ENCODE measurements at regions not wholly inside any gene's neighbourhood (a gene's known extent, or its start where the extent isn't known, plus 50 kb on each side); places are given as distances from the start of the nearest gene placed in this dataset.
A peak's percentile ranks its signal among the peaks of the same experiment; 100 is the strongest.
"Not testable (repeated sequence)": the region's sequence is repeated elsewhere in the genome, so short reads cannot be mapped to it uniquely, and the experiment has no call there.

DNA sequence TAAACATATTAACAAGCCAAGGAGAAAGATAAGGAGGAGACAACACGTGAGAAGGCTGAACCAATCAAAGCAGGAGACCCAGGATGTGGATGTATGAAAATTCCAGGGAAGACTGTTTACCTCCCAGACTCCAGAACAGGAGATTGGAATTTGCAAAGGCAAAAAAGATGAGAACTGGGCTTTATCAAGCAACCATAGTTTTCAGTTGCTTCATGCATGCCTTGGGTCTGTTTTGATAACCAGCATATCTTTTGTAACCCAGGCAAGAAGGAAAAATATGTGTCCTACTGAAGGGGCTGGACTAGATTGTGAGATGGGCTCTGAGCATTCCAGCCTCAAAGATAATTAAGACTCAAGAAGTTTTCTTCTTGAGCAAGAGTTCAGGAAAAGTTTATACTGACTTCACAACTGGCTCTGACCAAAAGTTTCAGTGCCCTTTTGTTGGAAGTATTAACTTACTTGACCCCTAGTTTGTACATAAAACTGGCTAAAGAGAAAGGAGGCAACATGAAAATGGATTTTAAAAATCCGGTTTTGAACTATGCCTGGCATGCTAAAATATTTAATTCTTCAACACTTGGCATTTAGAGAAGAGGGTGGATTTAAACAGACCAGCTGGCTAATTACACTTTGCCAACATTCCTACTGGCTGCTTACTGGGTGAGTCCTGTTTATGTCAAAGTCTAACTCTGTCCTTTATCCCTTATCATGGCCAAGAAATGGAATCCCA lies 79.3 kb upstream of the CD28 start:
- ATAC-seq: peak; percentile 63
- no peak for DNase-seq (ENCODE audit: low spot score)

- ATAC-seq (no peak), DNase-seq (ENCODE audit: low spot score) (no peak)
Observed at GRCh38 chr2:203629699-203630098, 76.7 kb upstream of the CD28 start.

GRCh38 chr2:203631068-203631757 lies 75.2 kb upstream of the CD28 start:
- ATAC-seq: peak; percentile 81

DNA sequence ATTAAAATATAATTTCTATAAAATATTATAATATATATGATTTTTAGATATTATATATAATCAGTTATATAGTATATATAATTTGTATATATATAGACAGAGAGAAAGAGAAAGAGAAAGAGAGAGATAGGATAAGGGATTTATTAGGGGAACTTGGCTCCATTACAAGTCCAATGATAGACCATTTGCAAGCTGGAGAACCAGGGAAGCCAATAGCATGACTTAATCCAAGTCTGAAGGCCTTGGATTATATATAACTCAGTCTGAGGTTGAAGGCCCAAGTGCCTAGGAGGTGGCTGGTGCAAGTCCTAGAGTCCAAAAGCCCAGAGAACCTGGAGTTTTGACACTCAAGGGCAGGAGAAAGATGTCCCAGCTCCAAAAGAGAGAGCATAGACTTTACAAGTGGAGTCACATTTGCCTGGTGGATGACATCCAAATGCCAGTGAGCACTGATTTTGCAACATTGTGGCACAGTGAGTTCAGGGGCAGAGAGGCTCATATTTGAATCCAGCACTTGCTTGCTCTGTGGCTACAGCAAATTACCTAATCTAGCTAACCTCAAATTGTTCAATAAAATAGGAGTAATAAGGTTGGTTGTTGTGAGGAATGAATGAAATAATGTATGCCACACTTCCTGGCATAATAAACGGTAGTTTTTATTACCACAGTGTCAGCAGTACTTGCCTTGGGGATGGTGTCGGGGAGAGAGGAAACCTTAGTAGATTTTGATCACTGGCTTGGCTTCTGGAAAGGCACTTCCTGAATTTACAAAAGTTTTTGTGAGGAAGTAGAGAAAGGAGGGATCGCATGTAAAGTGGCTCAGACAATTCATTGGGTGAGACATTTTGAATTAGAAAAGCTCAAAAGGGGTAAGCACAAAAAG lies 69.6 kb upstream of the CD28 start:
- DNase-seq (ENCODE audit: low spot score): peak; percentile 91
- peak; percentile 81 for ATAC-seq

More at GRCh38 chr2:203631068-203631757, 75.2 kb upstream of the CD28 start:
- DNase-seq (ENCODE audit: low spot score): peak; percentile 66

- ATAC-seq (peak; percentile 24), DNase-seq (ENCODE audit: low spot score) (no peak)
Observed at GRCh38 chr2:203637471-203638167, 68.8 kb upstream of the CD28 start.

GRCh38 chr2:203641865-203642264 lies 64.6 kb upstream of the CD28 start:
- ATAC-seq; DNase-seq (ENCODE audit: low spot score): not testable (repeated sequence)

- not testable (repeated sequence) for DNase-seq (ENCODE audit: low spot score); ATAC-seq
Observed at GRCh38 chr2:203642841-203643240, 63.6 kb upstream of the CD28 start.

DNA sequence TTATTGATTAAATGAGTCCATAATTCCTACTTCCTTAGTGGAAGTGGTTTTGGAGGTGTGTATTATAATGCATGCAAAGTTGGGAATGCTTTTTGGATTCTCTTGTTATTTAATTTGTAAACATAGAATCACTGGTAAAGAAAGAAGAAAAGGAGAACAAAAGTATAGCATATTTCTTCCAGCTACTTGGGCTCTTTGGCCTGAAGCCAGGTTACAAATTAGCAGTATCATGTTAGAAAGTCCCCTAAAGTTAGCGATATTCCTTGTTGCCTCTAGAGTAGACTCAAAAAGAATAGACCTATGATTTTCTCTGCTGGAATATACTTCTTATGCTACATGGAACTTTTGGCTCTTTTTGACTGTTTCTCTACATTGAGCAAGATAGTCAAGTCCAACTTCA lies 60.6 kb upstream of the CD28 start:
- DNase-seq (ENCODE audit: low spot score) (no peak), ATAC-seq (no peak)

DNA sequence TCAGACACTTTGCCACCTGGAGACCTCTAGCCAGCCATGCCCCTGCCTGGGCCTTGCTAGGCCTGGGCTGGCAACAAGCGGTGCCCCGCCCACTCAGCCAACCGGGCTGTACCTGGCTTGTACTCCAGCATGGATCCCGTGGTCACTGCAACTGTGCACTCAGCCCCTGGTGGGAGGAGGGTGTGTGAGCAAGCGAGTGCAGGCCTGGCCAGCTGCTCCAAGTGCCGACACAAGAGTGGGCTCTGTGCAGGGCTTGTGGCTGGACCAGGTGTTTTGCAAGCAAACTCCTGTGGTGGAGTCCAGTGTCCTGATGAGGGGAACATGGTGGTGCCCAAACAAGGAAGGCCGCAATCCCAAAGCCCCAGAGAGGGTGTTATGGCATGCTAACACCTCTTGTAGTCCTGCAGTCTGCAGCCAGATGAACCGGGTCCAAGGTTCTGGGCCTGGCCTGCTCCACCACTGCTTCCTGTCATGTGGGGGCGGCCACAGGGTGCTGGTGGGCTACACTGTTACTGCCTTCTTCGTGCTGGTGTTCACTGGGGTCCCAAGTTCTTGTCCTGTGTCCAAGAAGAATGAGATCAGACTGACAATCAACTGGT lies 60.1 kb upstream of the CD28 start:
- DNase-seq (ENCODE audit: low spot score) (peak; percentile 91), ATAC-seq (peak; percentile 82)

- ATAC-seq (peak; percentile 32), DNase-seq (ENCODE audit: low spot score) (peak; percentile 58)
Observed at GRCh38 chr2:203646961-203647360, 59.5 kb upstream of the CD28 start.

DNA sequence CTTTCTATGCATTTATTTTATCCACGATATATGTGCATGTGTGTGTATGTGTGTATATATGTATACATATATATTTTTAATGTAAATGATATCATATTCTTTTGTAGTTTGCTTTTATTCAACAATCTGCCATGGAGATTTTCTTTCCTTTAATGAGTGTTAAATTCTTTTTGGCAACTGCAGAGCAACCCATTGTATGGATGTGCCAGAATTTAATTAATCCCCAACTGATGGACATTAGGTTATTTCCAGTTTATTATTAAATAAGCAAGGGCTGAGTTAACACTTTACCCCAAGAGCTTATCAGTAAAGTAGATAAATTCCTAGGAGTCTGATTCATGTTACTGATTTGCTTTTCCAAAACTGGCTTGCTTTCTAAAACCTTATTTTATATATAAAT lies 58.9 kb upstream of the CD28 start:
- DNase-seq (ENCODE audit: low spot score) (no peak), ATAC-seq (no peak)

DNA sequence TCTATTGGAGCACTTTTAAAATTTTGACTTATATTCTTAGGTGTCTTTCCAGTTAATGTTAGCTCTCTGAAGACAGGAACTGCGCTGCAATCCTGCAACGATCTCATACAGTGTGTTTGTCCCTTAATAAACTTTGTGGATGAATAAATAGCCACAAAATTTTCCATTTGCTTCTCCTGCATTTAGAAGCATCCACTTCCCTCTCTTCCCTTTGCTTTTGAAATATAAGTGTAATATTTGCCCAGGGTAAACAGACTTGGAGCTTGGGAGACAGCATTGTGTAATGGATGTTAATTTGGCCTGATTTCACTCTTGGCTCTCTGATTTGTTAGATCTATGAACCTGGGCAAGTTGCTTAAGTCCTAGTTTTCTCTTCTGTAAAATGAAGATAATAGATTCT lies 58.2 kb upstream of the CD28 start:
- DNase-seq (ENCODE audit: low spot score): no peak
- peak; percentile 24 for ATAC-seq

DNA sequence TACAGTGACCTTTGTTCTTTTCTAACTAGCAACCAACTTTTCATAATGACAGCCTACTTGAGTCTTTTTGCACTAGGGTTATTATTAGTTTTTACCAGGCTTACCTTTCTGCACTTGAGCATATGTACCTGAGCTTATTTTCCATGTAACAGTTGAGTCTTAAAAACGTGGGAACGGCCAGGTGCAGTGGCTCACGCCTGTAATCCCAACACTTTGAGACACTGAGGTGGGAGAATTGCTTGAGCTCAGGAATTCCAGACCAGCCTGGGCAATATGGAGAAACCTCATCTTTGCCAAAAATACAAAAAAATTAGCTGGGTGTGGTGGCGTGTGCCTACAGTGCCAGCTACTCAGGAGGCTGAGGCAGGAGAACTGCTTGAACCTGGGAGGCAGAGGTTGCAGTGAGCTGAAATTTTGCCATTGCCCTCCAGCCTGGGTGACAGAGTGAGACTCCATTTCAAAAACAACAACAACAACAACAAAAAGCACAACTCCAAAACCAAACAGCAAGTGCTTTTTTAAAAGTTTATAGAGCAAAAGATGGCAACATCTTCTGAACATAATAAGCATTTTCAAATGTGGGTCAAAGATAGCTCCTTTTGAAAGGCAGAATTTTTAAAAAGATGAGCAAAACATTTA lies 57.1 kb upstream of the CD28 start:
- DNase-seq (ENCODE audit: low spot score): no peak
- ATAC-seq: no peak

DNA sequence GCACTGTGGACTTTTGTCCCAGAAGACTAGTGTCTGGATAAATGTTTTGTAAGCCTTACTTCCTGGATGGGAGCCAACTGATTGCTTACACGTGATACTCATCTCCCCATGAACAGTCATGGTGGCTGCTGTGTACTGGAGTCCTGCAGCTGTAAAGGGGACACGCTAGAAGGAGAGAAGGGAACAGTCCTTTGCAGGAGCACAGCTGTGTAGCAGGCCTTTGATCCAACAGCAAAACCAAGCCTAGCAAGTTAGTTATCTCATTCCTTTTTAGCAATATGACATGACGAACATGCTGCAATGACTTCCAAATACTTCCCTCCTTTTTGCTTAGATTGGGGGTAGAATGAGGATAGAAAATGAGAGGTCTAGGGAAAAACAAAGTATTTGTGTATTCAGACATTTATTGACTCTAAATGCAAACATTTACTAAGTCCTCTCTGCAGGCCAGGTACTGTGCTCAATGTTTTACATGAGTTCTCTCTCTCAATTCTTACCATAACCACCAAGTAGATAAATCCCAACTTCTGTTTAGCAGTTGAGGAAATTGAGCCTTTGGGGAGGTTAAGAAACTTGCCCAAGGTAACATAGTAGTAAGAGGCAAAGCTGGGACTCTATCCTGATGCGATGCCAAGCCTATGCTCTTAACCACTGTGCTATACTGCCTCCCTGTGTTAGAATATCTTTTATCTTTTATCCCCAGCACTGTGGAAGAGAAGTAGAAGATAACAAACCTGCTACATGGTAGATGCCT lies 55.4 kb upstream of the CD28 start:
- peak; percentile 77 for ATAC-seq
- DNase-seq (ENCODE audit: low spot score): peak; percentile 78

GRCh38 chr2:203651621-203652020 lies 54.8 kb upstream of the CD28 start:
- DNase-seq (ENCODE audit: low spot score): no peak
- no peak for ATAC-seq

- DNase-seq (ENCODE audit: low spot score): no peak
Observed at GRCh38 chr2:203654826-203655225, 51.6 kb upstream of the CD28 start.

GRCh38 chr2:203656522-203657287 lies 49.7 kb upstream of the CD28 start:
- peak; percentile 89 for DNase-seq (ENCODE audit: low spot score)
- peak; percentile 89 for ATAC-seq

More at GRCh38 chr2:203654826-203655225, 51.6 kb upstream of the CD28 start:
- ATAC-seq: no peak

All from left lobe of liver (tissue), 2 donors.